CD4-positive, alpha-beta T cell treated with Interleukin-4 for 1 hour (primary cell): ENCODE measurements at regions not wholly inside any gene's neighbourhood (a gene's known extent, or its start where the extent isn't known, plus 50 kb on each side); places are given as distances from the start of the nearest gene placed in this dataset.
"Not testable (repeated sequence)": the region's sequence is repeated elsewhere in the genome, so short reads cannot be mapped to it uniquely, and the experiment has no call there.

Experiments used
- DNase-seq, 2 donors: peaks; one replicate each; pipeline ENCODE4 v3.0.0-alpha.2; 2020 to 2022

GRCh38 chr9:21605489-21605931 is 123.4 kb upstream of the IFNE start:
- no peak for DNase-seq

- DNase-seq, result no peak
These were observed 125.5 kb upstream of the IFNE start for GRCh38 chr9:21607576-21607975.

GRCh38 chr9:21608200-21608599 is 126.1 kb upstream of the IFNE start:
- DNase-seq, result no peak

- no peak for DNase-seq
These were observed 127.4 kb upstream of the IFNE start for GRCh38 chr9:21609506-21609905.

GRCh38 chr9:21611891-21612290 is 129.8 kb upstream of the IFNE start:
- peak in 1 of 2 donors; percentile 28 for DNase-seq

GRCh38 chr9:21615018-21615417 is 132.9 kb upstream of the IFNE start:
- no peak for DNase-seq

GRCh38 chr9:21615446-21615845 is 133.3 kb upstream of the IFNE start:
- DNase-seq, result no peak

- DNase-seq, result no peak
These were observed 134.1 kb upstream of the IFNE start for GRCh38 chr9:21616082-21616778.

GRCh38 chr9:21624675-21625644 is 142.8 kb upstream of the IFNE start:
- no peak for DNase-seq

- DNase-seq, result no peak
These were observed 144.4 kb upstream of the IFNE start for GRCh38 chr9:21626493-21626892.

- DNase-seq, result not testable (repeated sequence)
These were observed 146.8 kb upstream of the IFNE start for GRCh38 chr9:21628954-21629353.

GRCh38 chr9:21634951-21635350 is 152.8 kb upstream of the IFNE start:
- DNase-seq, result no peak

GRCh38 chr9:21638104-21638503 is 156.0 kb upstream of the IFNE start:
- DNase-seq, result no peak

GRCh38 chr9:21653091-21653490 is 149.3 kb upstream of the MTAP start:
- DNase-seq, result no peak

GRCh38 chr9:21653589-21653988 is 148.8 kb upstream of the MTAP start:
- no peak for DNase-seq

GRCh38 chr9:21656776-21657674 is 145.4 kb upstream of the MTAP start:
- no peak for DNase-seq

- DNase-seq, result no peak
These were observed 144.3 kb upstream of the MTAP start for GRCh38 chr9:21657966-21658667.

GRCh38 chr9:21660976-21661375 is 141.5 kb upstream of the MTAP start:
- DNase-seq, result no peak

- DNase-seq, result no peak
These were observed 140.8 kb upstream of the MTAP start for GRCh38 chr9:21661626-21662025.

- no peak for DNase-seq
These were observed 133.9 kb upstream of the MTAP start for GRCh38 chr9:21668516-21668915.

- DNase-seq, result no peak
These were observed 132.7 kb upstream of the MTAP start for GRCh38 chr9:21669701-21670100.

GRCh38 chr9:21670374-21670773 is 132.1 kb upstream of the MTAP start:
- DNase-seq, result peak in 1 of 2 donors; percentile 23
